Endothelial cell of umbilical vein (primary cell): ENCODE measurements at regions not wholly inside any gene's neighbourhood (a gene's known extent, or its start where the extent isn't known, plus 50 kb on each side); places are given as distances from the start of the nearest gene placed in this dataset.

Experiments used
- BruUV-seq: library from RNA; stranded (reverse); fragments of 400-500 nt; replicated peaks from 2 replicates; lab custom pipeline; 2021; lab: Mats Ljungman, UMichigan
- CTCF ChIA-PET: fragments of 300-600, 350-600 bp; sonication (Branson Sonifier 250); formaldehyde crosslinking; loops from one replicate; lab custom pipeline; 2021; ENCODE audit warnings: antibody characterized with exemption, inconsistent platforms; lab: Charles Lee
- POLR2A ChIA-PET: fragments of 300-600, 350-600 bp; sonication (Branson Sonifier 250); formaldehyde crosslinking; loops from one replicate; lab custom pipeline; 2021; ENCODE audit warnings: antibody characterized with exemption, inconsistent platforms; lab: Charles Lee
- DNase-seq: peaks from one replicate; pipeline ENCODE4 v3.0.0-alpha.2; 2011; ENCODE audit warnings: low read depth, low spot score
- FAIRE-seq: peaks from 2 replicates; lab custom pipeline; 2011; peaks lifted over from hg19 to GRCh38; lab: Jason Lieb, UNC
- H2AFZ ChIP-seq: 2 replicates; pipeline ENCODE4 v1.6.0; 2012; ENCODE audit warnings: low read depth, low read length, control low read depth, inconsistent platforms
- H3K27ac ChIP-seq: 2 replicates; pipeline ENCODE4 v1.5.1; 2011; ENCODE audit warnings: low read depth, mild to moderate bottlenecking, control low read depth, low read length, moderate library complexity; ENCODE audit not compliant: insufficient read depth
- H3K27me3 ChIP-seq, 2 experiments: 2 replicates each; pipeline versions ENCODE4 v1.6.0 to v1.6.1; 2011; ENCODE audit warnings: low read length in 2 of 2, mixed read lengths in 1 of 2; ENCODE audit not compliant: control insufficient read depth in 2 of 2, insufficient read depth in 2 of 2
- H3K36me3 ChIP-seq, 2 experiments: 2 replicates in 1 of 2; 3 replicates in 1 of 2; pipeline ENCODE4 v1.5.1; 2011; ENCODE audit warnings: low read length in 2 of 2, mild to moderate bottlenecking in 1 of 2, moderate library complexity in 1 of 2; ENCODE audit not compliant: control insufficient read depth in 2 of 2, insufficient read depth in 2 of 2; ENCODE audit errors: extremely low read depth in 1 of 2
- H3K4me1 ChIP-seq: 3 replicates; pipeline ENCODE4 v1.5.1; 2011; ENCODE audit warnings: mild to moderate bottlenecking, low read length; ENCODE audit not compliant: control insufficient read depth, insufficient read depth; ENCODE audit errors: extremely low read depth
- H3K4me2 ChIP-seq: 2 replicates; pipeline ENCODE4 v1.6.1; 2011; ENCODE audit warnings: low read length, control low read depth, mixed read lengths; ENCODE audit not compliant: insufficient read depth
- H3K4me3 ChIP-seq, 3 experiments: fragments of 200-600 bp in 1 of 3; sonication (generic), shearing (Covaris generic) in 1 of 3; replicated peaks in 1 of 3; 2 replicates each; pipeline ENCODE4 v1.5.1; 2011 to 2016; ENCODE audit warnings: control low read depth in 3 of 3, low read length in 3 of 3, mild to moderate bottlenecking in 2 of 3, inconsistent platforms in 1 of 3, low read depth in 1 of 3, moderate library complexity in 1 of 3; ENCODE audit not compliant: insufficient read depth in 1 of 3
- H3K79me2 ChIP-seq: 2 replicates; pipeline ENCODE4 v1.6.0; 2012; ENCODE audit warnings: low read length, inconsistent platforms; ENCODE audit not compliant: control insufficient read depth, insufficient read depth
- H3K9ac ChIP-seq: replicated peaks from 2 replicates; pipeline ENCODE3; 2011; ENCODE audit warnings: low read length, control low read depth; ENCODE audit not compliant: insufficient read depth; ENCODE audit errors: extremely low read depth
- H3K9me1 ChIP-seq: replicated peaks from 3 replicates; pipeline ENCODE4 v1.6.0; 2011; ENCODE audit warnings: mild to moderate bottlenecking, low read length; ENCODE audit not compliant: control insufficient read depth, insufficient read depth; ENCODE audit errors: extremely low read depth
- H3K9me3 ChIP-seq: replicated peaks from 2 replicates; pipeline ENCODE4 v1.5.1; 2012; ENCODE audit warnings: low read length, inconsistent platforms; ENCODE audit not compliant: control insufficient read depth, insufficient read depth
- H4K20me1 ChIP-seq: replicated peaks from 2 replicates; pipeline ENCODE3; 2011; ENCODE audit warnings: mild to moderate bottlenecking, low read length; ENCODE audit not compliant: control insufficient read depth, insufficient read depth; ENCODE audit errors: extremely low read depth
- CTCF ChIP-seq, 2 donors: IDR thresholded peaks; 1 replicate in 1 of 2; 2 replicates in 1 of 2; pipeline ENCODE4 v1.5.1; 2011; ENCODE audit warnings: low read length in 2 of 2, mild to moderate bottlenecking in 2 of 2, moderate library complexity in 2 of 2, control low read depth in 1 of 2, inconsistent platforms in 1 of 2, low read depth in 1 of 2; ENCODE audit not compliant: insufficient read depth in 1 of 2; ENCODE audit errors: extremely low read depth in 1 of 2
- EZH2 ChIP-seq: IDR thresholded peaks from 2 replicates; pipeline ENCODE4 v1.6.1; 2012; ENCODE audit warnings: borderline replicate concordance, low read depth, mild to moderate bottlenecking, moderate library complexity, low read length, inconsistent platforms; ENCODE audit not compliant: severe bottlenecking
- FOS ChIP-seq: IDR thresholded peaks from 2 replicates; pipeline ENCODE4 v1.6.1; 2011; ENCODE audit warnings: mild to moderate bottlenecking, low read length, moderate library complexity, borderline replicate concordance; ENCODE audit not compliant: insufficient read depth
- GATA2 ChIP-seq: IDR thresholded peaks from 2 replicates; pipeline ENCODE4 v1.7.0; 2011; ENCODE audit warnings: low read depth, mild to moderate bottlenecking, moderate library complexity, mixed read lengths, low read length; ENCODE audit not compliant: insufficient read length, insufficient read depth
- JUN ChIP-seq: IDR thresholded peaks from 2 replicates; pipeline ENCODE4 v1.6.1; 2011; ENCODE audit warnings: borderline replicate concordance, low read depth; ENCODE audit not compliant: insufficient read length, insufficient read depth
- MAX ChIP-seq: IDR thresholded peaks from 2 replicates; pipeline ENCODE4 v1.6.1; 2011; ENCODE audit not compliant: insufficient read depth, insufficient read length
- MYC ChIP-seq: IDR thresholded peaks from one replicate; pipeline ENCODE4 v1.6.1; 2011; ENCODE audit warnings: mild to moderate bottlenecking, low read depth, low read length
- POLR2A ChIP-seq: IDR thresholded peaks from 2 replicates; pipeline ENCODE4 v1.6.1; 2012; ENCODE audit warnings: low read depth, mild to moderate bottlenecking, control low read depth, low read length
- POLR2AphosphoS5 ChIP-seq: IDR thresholded peaks from 2 replicates; pipeline ENCODE4 v1.6.1; 2012; ENCODE audit warnings: low read depth, mild to moderate bottlenecking, control low read depth, low read length, moderate library complexity; ENCODE audit not compliant: insufficient read depth
- dilution Hi-C: fragments of 300-500 bp; cut with MboI; formaldehyde crosslinking; loops from one replicate; pipeline ENCODE4 v1.15.0; 2019; ENCODE audit warnings: low sequenced_read_pairs; ENCODE audit not compliant: extremely low pct_ligation_motif_present
- intact Hi-C: fragments of 100-400 bp; cut with micrococcal nuclease; formaldehyde crosslinking; loops from one replicate; pipeline ENCODE4 v1.10.0; 2022

- H3K27ac ChIP-seq = no peak overlapping the region
- H3K4me3 ChIP-seq = no peak overlapping the region
- no peaks in the 10 kb centered on the region for H3K36me3 ChIP-seq
- no peaks in the 10 kb centered on the region for H3K27me3 ChIP-seq
- TF ChIP-seq POLR2A (no peak), POLR2AphosphoS5 (no peak), MYC (no peak), MAX (no peak), JUN (no peak), EZH2 (no peak), GATA2 (no peak), CTCF (IDR thresholded peaks at IDR 0.05; ENCODE audit: extremely low read depth in 1 of 2, insufficient read depth in 1 of 2, low read depth in 1 of 2, low read length in 2 of 2) (no peak), FOS (no peak)
- no peak overlapping the region for H2AFZ ChIP-seq
- CTCF ChIA-PET = interaction anchor here (1.1 to 1.3 kb wide), 3 partner anchors 26 to 217 kb away, joined by 3 to 5 read pairs (median 3); no protein-coding TSS in a partner anchor
- peaks cover 9% of the 10 kb centered on the region for H3K4me1 ChIP-seq
- no peaks in the 10 kb centered on the region for H4K20me1 ChIP-seq
- H3K79me2 ChIP-seq = no peaks in the 10 kb centered on the region
- intact Hi-C loops (no loop called here), dilution Hi-C loops (no loop called here)
- POLR2A ChIA-PET = no interaction called here
- H3K4me2 ChIP-seq = no peak overlapping the region
- BruUV-seq = no TSS peak
- H3K9ac ChIP-seq = no peak overlapping the region
- H3K9me1 ChIP-seq = no peaks in the 10 kb centered on the region
- FAIRE-seq (no peak), DNase-seq (no peak)
- no peaks in the 10 kb centered on the region for H3K9me3 ChIP-seq
Observed at GRCh38 chr10:91033324-91033950, 112.5 kb upstream of the ANKRD1 start.
